T-helper 1 cell treated with Interleukin-12 subunit alpha and Interleukin-12 subunit beta and Interleukin-4 antibody, amounts not matched to agents 30 ng/mL and 1 ng/mL, for 36 hours (primary cell): ENCODE measurements at regions not wholly inside any gene's neighbourhood (a gene's known extent, or its start where the extent isn't known, plus 50 kb on each side); places are given as distances from the start of the nearest gene placed in this dataset.

Source experiments
- intact Hi-C: fragments of 100-400 bp; cut with micrococcal nuclease; formaldehyde crosslinking; loops from one replicate; pipeline ENCODE4 v1.15.1; 2024

GRCh38 chr2:118165595-118165994 lies 77.3 kb downstream of the INSIG2 start:
- intact Hi-C loops, result no loop called here
